Gastroesophageal sphincter (tissue), 4 donors: ENCODE measurements at regions not wholly inside any gene's neighbourhood (a gene's known extent, or its start where the extent isn't known, plus 50 kb on each side); places are given as distances from the start of the nearest gene placed in this dataset.

ENCODE experiments used
- ATAC-seq: fragments of 150-250 bp; one replicate; pipeline ENCODE4 v1.9.1; 2016; ENCODE audit warnings: mild to moderate bottlenecking, moderate library complexity
- H3K27ac ChIP-seq, 4 donors: fragments of 200-600 bp; sonication (generic) in 3 of 4; 1 replicate in 3 of 4; 2 replicates in 1 of 4; pipeline ENCODE4 v1.5.1; 2016 to 2019
- H3K27me3 ChIP-seq: fragments of 200-600 bp; sonication (generic); one replicate; pipeline ENCODE4 v1.5.1; 2019
- H3K36me3 ChIP-seq, 2 donors: fragments of 200-600 bp; sonication (generic); one replicate each; pipeline ENCODE4 v1.5.1; 2019; ENCODE audit warnings: control low read depth in 1 of 2
- H3K4me1 ChIP-seq, 3 donors: fragments of 200-600 bp; sonication (generic); 1 replicate in 2 of 3; 2 replicates in 1 of 3; pipeline ENCODE4 v1.5.1; 2016 to 2019; ENCODE audit warnings: control low read depth in 2 of 3
- H3K4me3 ChIP-seq, 2 donors: fragments of 200-600 bp; sonication (generic); one replicate each; pipeline ENCODE4 v1.5.1; 2019; ENCODE audit warnings: mild to moderate bottlenecking in 1 of 2, moderate library complexity in 1 of 2
- H3K9me3 ChIP-seq, 3 donors: fragments of 200-600 bp; sonication (generic); one replicate each; pipeline ENCODE4 v1.5.1; 2017 to 2019; ENCODE audit warnings: control low read depth in 2 of 3
- CTCF ChIP-seq, 4 experiments: fragments of 200-600 bp in 2 of 4; fragments of 450-650 bp in 2 of 4; sonication (generic) in 1 of 4; IDR thresholded peaks; one replicate each; pipeline ENCODE4 v1.5.1; 2017 to 2019; ENCODE audit warnings: antibody characterized with exemption in 4 of 4, mild to moderate bottlenecking in 2 of 4, moderate library complexity in 2 of 4
- EP300 ChIP-seq: sonication (generic); formaldehyde crosslinking; IDR thresholded peaks from one replicate; pipeline ENCODE4 v1.6.1; 2017; ENCODE audit warnings: antibody characterized with exemption, mild to moderate bottlenecking
- POLR2A ChIP-seq, 2 donors: fragments of 450-650 bp; IDR thresholded peaks; one replicate each; pipeline ENCODE4 v1.6.1; 2017; ENCODE audit warnings: antibody characterized with exemption in 2 of 2, mild to moderate bottlenecking in 2 of 2, moderate library complexity in 1 of 2
- POLR2AphosphoS5 ChIP-seq: sonication (generic); formaldehyde crosslinking; IDR thresholded peaks from one replicate; pipeline ENCODE4 v1.6.1; 2017; ENCODE audit warnings: antibody characterized with exemption
- WGBS, 2 donors: methylation state at CpG; one replicate each; pipeline ENCODE4 v1.1.5; 2018; ENCODE audit warnings: low coverage in 1 of 2; 5-methylcytosine and 5-hydroxymethylcytosine counted together

DNA sequence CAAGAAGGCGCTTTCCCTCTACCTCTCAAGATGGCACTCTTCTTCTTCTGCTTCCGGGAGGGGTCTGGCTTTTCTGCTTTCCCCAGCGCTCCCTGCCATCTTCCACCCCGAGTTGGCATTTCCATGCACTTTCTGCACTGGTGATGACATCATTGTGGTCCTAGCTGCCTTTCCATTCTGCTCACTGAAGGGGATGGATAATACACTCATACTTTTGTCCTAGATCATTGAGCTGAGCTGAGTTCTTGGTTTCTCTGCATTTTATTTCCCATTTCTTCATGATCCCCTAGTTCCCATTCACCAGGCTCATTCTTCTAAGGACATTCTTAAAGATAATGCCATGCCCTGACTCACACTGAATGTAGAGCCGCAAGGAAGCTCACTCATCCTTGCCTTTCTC, 96.7 kb downstream of the EDN1 start:
- H3K36me3 ChIP-seq: no peaks in the 10 kb centered on the region
- no peak overlapping the region for H3K27ac ChIP-seq
- no peaks in the 10 kb centered on the region for H3K4me1 ChIP-seq
- H3K9me3 ChIP-seq: no peaks in the 10 kb centered on the region
- TF ChIP-seq POLR2AphosphoS5 (no peak), POLR2A (IDR thresholded peaks at IDR 0.05) (no peak), EP300 (no peak)
- no peak overlapping the region for H3K4me3 ChIP-seq
- 86 to 89% methylated on average over 5 of the region's 5 CpGs for WGBS, 2 donors
- no peaks in the 10 kb centered on the region for H3K27me3 ChIP-seq
- no peak for ATAC-seq

DNA sequence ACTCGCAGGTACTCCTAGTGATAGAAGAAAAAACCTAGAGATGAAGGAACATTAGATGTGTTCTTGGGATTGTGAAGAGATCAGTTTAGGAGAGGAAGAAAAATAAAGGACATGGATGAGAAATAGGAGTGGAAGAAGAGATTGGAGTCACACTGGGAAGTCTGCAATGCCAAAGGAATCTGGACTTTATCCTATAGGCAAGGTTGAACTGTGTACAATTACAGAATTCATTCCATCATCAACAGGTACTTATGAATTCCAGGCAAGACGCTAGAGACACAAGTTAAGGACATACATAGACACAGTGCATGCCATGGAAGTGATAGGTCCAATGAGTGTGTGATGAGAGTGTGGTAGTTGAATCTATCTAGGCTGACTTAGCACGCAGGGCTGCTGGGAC, 101.3 kb downstream of the EDN1 start:
- no peak for ATAC-seq
- Histone ChIP-seq H3K27me3 (no peaks in the 10 kb centered on the region), H3K9me3 (no peaks in the 10 kb centered on the region), H3K36me3 (no peaks in the 10 kb centered on the region), H3K27ac (no peak overlapping the region), H3K4me3 (no peak overlapping the region), H3K4me1 (peaks cover 0 to 5% (median 0%) of the 10 kb centered on the region in 3 donors)
- WGBS, 2 donors: 61 to 67% methylated on average over 3 of the region's 3 CpGs
- TF ChIP-seq POLR2A (IDR thresholded peaks at IDR 0.05) (no peak), POLR2AphosphoS5 (no peak), EP300 (no peak), CTCF (IDR thresholded peaks at IDR 0.05) (no peak)

- WGBS, 2 donors: 32 to 38% methylated on average over 2 to 6 of the region's 6 CpGs
- no peaks in the 10 kb centered on the region for H3K27me3 ChIP-seq
- no peak for ATAC-seq
- TF ChIP-seq POLR2A (IDR thresholded peaks at IDR 0.05): no peak
- no peak for TF ChIP-seq EP300
- peaks cover 0 to 5% (median 0%) of the 10 kb centered on the region in 3 donors for H3K4me1 ChIP-seq
- H3K36me3 ChIP-seq: no peaks in the 10 kb centered on the region
- no peak overlapping the region for H3K27ac ChIP-seq
- no peaks in the 10 kb centered on the region for H3K9me3 ChIP-seq
- no peak overlapping the region for H3K4me3 ChIP-seq
Measured at GRCh38 chr6:12392490-12392889, 102.3 kb downstream of the EDN1 start.

DNA sequence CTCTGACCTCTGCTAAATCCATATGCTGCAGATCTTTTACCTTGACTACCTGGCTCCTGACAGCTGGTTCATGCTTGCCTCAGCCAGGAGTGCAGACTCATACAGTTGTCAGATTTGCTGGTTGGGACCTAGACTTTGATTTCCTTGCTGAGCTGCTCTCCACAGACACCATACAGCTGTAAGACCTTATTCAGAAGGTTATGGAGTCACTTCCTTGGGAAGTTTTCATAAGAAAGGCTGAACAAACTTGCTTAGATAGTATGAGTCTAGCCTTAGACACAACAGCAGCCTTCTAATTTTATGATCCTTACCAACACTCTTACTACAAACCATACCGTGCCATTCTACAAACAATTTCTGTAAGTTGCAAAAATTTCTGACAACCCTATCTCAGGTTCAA, 102.9 kb downstream of the EDN1 start:
- Histone ChIP-seq H3K27ac (no peak overlapping the region), H3K4me3 (no peak overlapping the region), H3K9me3 (no peaks in the 10 kb centered on the region), H3K36me3 (no peaks in the 10 kb centered on the region), H3K4me1 (peaks cover 0 to 5% (median 0%) of the 10 kb centered on the region in 3 donors), H3K27me3 (no peaks in the 10 kb centered on the region)
- 93 to 100% methylated on average over 1 of the region's 1 CpG for WGBS, 2 donors
- TF ChIP-seq CTCF (IDR thresholded peaks at IDR 0.05): no peak
- TF ChIP-seq POLR2A (IDR thresholded peaks at IDR 0.05): no peak
- TF ChIP-seq POLR2AphosphoS5: no peak
- TF ChIP-seq EP300: no peak
- no peak for ATAC-seq

- H3K27ac ChIP-seq: no peak overlapping the region
- ATAC-seq: no peak
- 91 to 92% methylated on average over 1 of the region's 3 CpGs for WGBS, 2 donors
- TF ChIP-seq EP300 (no peak), CTCF (IDR thresholded peaks at IDR 0.05) (no peak), POLR2A (IDR thresholded peaks at IDR 0.05) (no peak), POLR2AphosphoS5 (no peak)
- no peaks in the 10 kb centered on the region for H3K9me3 ChIP-seq
- no peak overlapping the region for H3K4me3 ChIP-seq
- H3K36me3 ChIP-seq: no peaks in the 10 kb centered on the region
- no peaks in the 10 kb centered on the region for H3K27me3 ChIP-seq
- H3K4me1 ChIP-seq: peaks cover 0 to 5% (median 0%) of the 10 kb centered on the region in 3 donors
Measured at GRCh38 chr6:12394170-12394569, 104.0 kb downstream of the EDN1 start.

DNA sequence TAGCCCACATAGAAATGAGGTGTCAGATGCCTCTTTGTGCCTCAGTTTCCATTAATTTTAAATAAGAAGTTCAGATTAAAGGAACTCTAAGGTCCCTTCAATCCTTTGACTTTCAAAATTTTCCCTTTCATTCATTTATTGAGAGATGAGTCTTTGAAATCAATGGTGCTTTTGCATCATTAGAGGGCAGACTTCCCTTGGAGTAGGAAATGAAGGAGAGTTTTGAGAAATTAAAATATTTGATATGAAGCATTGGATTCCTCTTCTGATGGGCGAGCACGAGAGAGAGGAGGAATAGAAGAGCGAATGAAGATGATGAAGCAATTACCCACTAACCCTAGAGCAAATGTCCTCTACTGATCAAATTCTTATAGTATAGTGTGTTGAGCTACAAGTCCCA, 105.7 kb downstream of the EDN1 start:
- H3K4me1 ChIP-seq: peaks cover 0 to 6% (median 0%) of the 10 kb centered on the region in 3 donors
- no peak overlapping the region for H3K4me3 ChIP-seq
- no peak for ATAC-seq
- H3K27ac ChIP-seq: no peak overlapping the region
- TF ChIP-seq POLR2AphosphoS5 (no peak), EP300 (no peak), POLR2A (IDR thresholded peaks at IDR 0.05) (no peak), CTCF (IDR thresholded peaks at IDR 0.05) (peak in 1 of 4 experiments; percentile 21)
- H3K36me3 ChIP-seq: no peaks in the 10 kb centered on the region
- no peaks in the 10 kb centered on the region for H3K9me3 ChIP-seq
- 67 to 100% methylated on average over 1 to 3 of the region's 3 CpGs for WGBS, 2 donors
- no peaks in the 10 kb centered on the region for H3K27me3 ChIP-seq
